A673 (cell line): ENCODE measurements at regions not wholly inside any gene's neighbourhood (a gene's known extent, or its start where the extent isn't known, plus 50 kb on each side); places are given as distances from the start of the nearest gene placed in this dataset.

Experiments used
- CTCF ChIP-seq: fragments of 300-800, 200-600 bp; sonication (generic); conservative IDR thresholded peaks from 2 replicates; pipeline ENCODE4 v1.5.1; 2017; ENCODE audit warnings: low read depth, mild to moderate bottlenecking, antibody characterized with exemption, low read length, moderate library complexity, mixed read lengths
- EZH2 ChIP-seq: fragments of 200-600 bp; sonication (generic); IDR thresholded peaks from 2 replicates; pipeline ENCODE4 v1.6.1; 2017; ENCODE audit warnings: borderline replicate concordance, low read depth, mild to moderate bottlenecking, mixed read lengths, antibody characterized with exemption, low read length; ENCODE audit not compliant: poor library complexity, severe bottlenecking

DNA sequence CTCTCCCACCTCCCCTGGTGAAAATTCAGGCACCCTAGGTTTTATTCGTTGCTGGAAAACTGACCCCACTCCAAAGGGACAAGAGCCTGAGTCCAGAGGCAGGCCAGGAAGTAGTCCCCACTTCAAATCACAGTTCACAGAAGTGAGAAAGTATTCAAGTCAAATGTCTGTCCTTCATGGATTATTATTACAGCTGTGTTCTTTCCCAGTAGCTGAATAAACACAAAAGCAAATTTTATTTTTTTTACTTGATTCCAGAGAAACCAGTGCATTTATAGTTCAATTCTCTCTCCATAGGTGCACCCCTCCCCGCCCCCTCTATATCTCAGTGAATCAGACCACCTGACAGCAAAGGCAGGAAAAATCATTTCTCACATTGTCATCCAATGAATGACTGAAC lies 113.8 kb upstream of the COL1A2 start:
- TF ChIP-seq EZH2: no peak
- no peak for TF ChIP-seq CTCF
